ENCODE measurements at regions not wholly inside any gene's neighbourhood (a gene's known extent, or its start where the extent isn't known, plus 50 kb on each side); places are given as distances from the start of the nearest gene placed in this dataset.
"Not testable (repeated sequence)": the region's sequence is repeated elsewhere in the genome, so short reads cannot be mapped to it uniquely, and the experiment has no call there.

- not testable (repeated sequence) for H3K79me1 ChIP-seq (replicated peaks; ENCODE audit: low read length, poor library complexity, severe bottlenecking); H2BK120ac ChIP-seq (ENCODE audit: low read depth, low read length); H3K27ac ChIP-seq (ENCODE audit: low read length, poor library complexity, severe bottlenecking); H3K4me2 ChIP-seq (ENCODE audit: low read length, poor library complexity, severe bottlenecking); H3K4me1 ChIP-seq (ENCODE audit: control insufficient read depth, insufficient read depth, low read depth, low read length); H2BK5ac ChIP-seq (ENCODE audit: low read depth, low read length, poor library complexity, severe bottlenecking); H2AFZ ChIP-seq (ENCODE audit: low read depth, low read length); H3K14ac ChIP-seq (ENCODE audit: low read length in 2 of 2); H2BK15ac ChIP-seq (ENCODE audit: low read depth, poor library complexity, severe bottlenecking); H3K18ac ChIP-seq (ENCODE audit: low read depth in 1 of 2, low read length in 2 of 2); H2BK12ac ChIP-seq (ENCODE audit: low read length in 2 of 2); H3K9me3 ChIP-seq (ENCODE audit: control insufficient read depth, low read length); H3K23ac ChIP-seq (ENCODE audit: low read length in 2 of 2); H3K4me3 ChIP-seq (ENCODE audit: insufficient read depth in 1 of 2, low read depth in 1 of 2, low read length in 2 of 2); H3K36me3 ChIP-seq (ENCODE audit: control insufficient read depth in 1 of 2, insufficient read depth in 2 of 2, low read depth in 1 of 2, low read length in 2 of 2); H4K91ac ChIP-seq (ENCODE audit: low read length); DNase-seq; H3K4ac ChIP-seq (ENCODE audit: low read depth in 1 of 2, low read length in 2 of 2); H3K9ac ChIP-seq (ENCODE audit: low read length); H3K27me3 ChIP-seq (ENCODE audit: control insufficient read depth in 1 of 2, insufficient read depth in 1 of 2, low read length in 2 of 2); H2AK5ac ChIP-seq (ENCODE audit: low read length, severe bottlenecking); H4K8ac ChIP-seq (ENCODE audit: low read length)
- 93% methylated on average over 13 of the region's 13 CpGs for WGBS
Measured at GRCh38 chr15:53923741-53924140, 54.5 kb upstream of the UNC13C start.

DNA sequence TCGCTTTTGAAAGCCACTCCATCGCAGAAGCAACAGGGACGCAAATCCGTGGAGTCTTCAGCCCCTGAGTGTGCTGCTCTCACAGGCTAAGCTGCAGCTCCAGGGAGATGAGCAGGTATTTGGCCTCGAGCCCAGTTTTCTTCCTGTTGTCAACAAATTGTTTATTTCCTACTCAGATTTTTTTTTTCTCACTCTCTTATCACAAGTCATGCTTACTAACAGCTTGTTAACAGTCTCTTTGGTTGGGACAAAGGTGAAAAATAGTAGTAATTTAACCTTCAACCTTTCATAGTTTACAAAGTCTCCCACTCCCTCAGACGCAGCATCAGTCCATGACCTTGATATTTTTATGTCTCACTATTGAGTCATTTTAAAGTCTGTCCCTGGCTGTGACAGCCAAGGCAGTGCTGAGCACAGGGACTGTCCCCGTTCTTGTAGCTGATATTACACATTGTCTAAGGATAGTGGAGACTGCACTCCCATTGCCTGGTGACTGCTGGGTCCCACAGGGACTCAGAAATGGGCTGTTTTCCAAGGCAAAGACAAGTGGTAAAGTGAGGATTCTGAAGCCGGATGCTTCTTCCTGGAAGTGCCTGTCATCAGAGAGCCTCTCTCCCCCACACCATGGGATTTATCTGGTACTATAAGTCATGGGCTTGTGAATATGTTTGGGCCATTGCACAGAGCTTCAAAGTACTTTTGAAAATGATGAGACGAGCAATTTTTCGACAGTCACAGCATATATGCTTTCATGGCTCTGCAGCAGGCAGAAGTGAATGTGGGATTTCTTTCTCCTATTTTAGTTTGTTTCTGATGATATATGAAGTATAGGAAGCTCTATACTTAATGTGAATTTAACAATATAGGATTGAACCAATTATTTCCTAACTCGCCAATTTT is 59.8 kb upstream of the UNC13C start:
- Histone ChIP-seq H3K23ac (ENCODE audit: low read length in 2 of 2) (no peak overlapping the region), H3K9ac (ENCODE audit: low read length) (no peak overlapping the region), H3K14ac (ENCODE audit: low read length in 2 of 2) (no peak overlapping the region), H3K4me1 (ENCODE audit: control insufficient read depth, insufficient read depth, low read depth, low read length) (no peaks in the 10 kb centered on the region), H3K18ac (ENCODE audit: low read depth in 1 of 2, low read length in 2 of 2) (no peak overlapping the region), H3K4me3 (ENCODE audit: insufficient read depth in 1 of 2, low read depth in 1 of 2, low read length in 2 of 2) (no peak overlapping the region), H4K91ac (ENCODE audit: low read length) (no peak overlapping the region), H2BK12ac (ENCODE audit: low read length in 2 of 2) (no peak overlapping the region), H3K36me3 (ENCODE audit: control insufficient read depth in 1 of 2, insufficient read depth in 2 of 2, low read depth in 1 of 2, low read length in 2 of 2) (no peaks in the 10 kb centered on the region), H4K8ac (ENCODE audit: low read length) (no peak overlapping the region), H2AFZ (ENCODE audit: low read depth, low read length) (no peak overlapping the region), H3K4ac (ENCODE audit: low read depth in 1 of 2, low read length in 2 of 2) (no peak overlapping the region), H2BK5ac (ENCODE audit: low read depth, low read length, poor library complexity, severe bottlenecking) (no peak overlapping the region), H2BK120ac (ENCODE audit: low read depth, low read length) (no peak overlapping the region), H2AK5ac (ENCODE audit: low read length, severe bottlenecking) (no peak overlapping the region), H3K9me3 (ENCODE audit: control insufficient read depth, low read length) (no peaks in the 10 kb centered on the region), H3K79me1 (replicated peaks; ENCODE audit: low read length, poor library complexity, severe bottlenecking) (no peaks in the 10 kb centered on the region), H2BK15ac (ENCODE audit: low read depth, poor library complexity, severe bottlenecking) (no peak overlapping the region), H3K27ac (ENCODE audit: low read length, poor library complexity, severe bottlenecking) (no peak overlapping the region), H3K4me2 (ENCODE audit: low read length, poor library complexity, severe bottlenecking) (no peak overlapping the region), H3K27me3 (ENCODE audit: control insufficient read depth in 1 of 2, insufficient read depth in 1 of 2, low read length in 2 of 2) (no peaks in the 10 kb centered on the region)
- DNase-seq, result no peak
- 48% methylated on average over 9 of the region's 11 CpGs for WGBS

- Histone ChIP-seq H3K79me1 (replicated peaks; ENCODE audit: low read length, poor library complexity, severe bottlenecking) (no peaks in the 10 kb centered on the region), H2BK12ac (ENCODE audit: low read length in 2 of 2) (no peak overlapping the region), H3K4me1 (ENCODE audit: control insufficient read depth, insufficient read depth, low read depth, low read length) (no peaks in the 10 kb centered on the region), H2AK5ac (ENCODE audit: low read length, severe bottlenecking) (no peak overlapping the region), H2BK15ac (ENCODE audit: low read depth, poor library complexity, severe bottlenecking) (no peak overlapping the region), H3K14ac (ENCODE audit: low read length in 2 of 2) (no peak overlapping the region), H2AFZ (ENCODE audit: low read depth, low read length) (no peak overlapping the region), H3K27ac (ENCODE audit: low read length, poor library complexity, severe bottlenecking) (no peak overlapping the region), H3K18ac (ENCODE audit: low read depth in 1 of 2, low read length in 2 of 2) (no peak overlapping the region), H2BK5ac (ENCODE audit: low read depth, low read length, poor library complexity, severe bottlenecking) (no peak overlapping the region), H3K9ac (ENCODE audit: low read length) (no peak overlapping the region), H3K4ac (ENCODE audit: low read depth in 1 of 2, low read length in 2 of 2) (no peak overlapping the region), H3K36me3 (ENCODE audit: control insufficient read depth in 1 of 2, insufficient read depth in 2 of 2, low read depth in 1 of 2, low read length in 2 of 2) (no peaks in the 10 kb centered on the region), H3K9me3 (ENCODE audit: control insufficient read depth, low read length) (no peaks in the 10 kb centered on the region), H3K4me3 (ENCODE audit: insufficient read depth in 1 of 2, low read depth in 1 of 2, low read length in 2 of 2) (no peak overlapping the region), H3K23ac (ENCODE audit: low read length in 2 of 2) (no peak overlapping the region), H4K8ac (ENCODE audit: low read length) (no peak overlapping the region), H2BK120ac (ENCODE audit: low read depth, low read length) (no peak overlapping the region), H3K4me2 (ENCODE audit: low read length, poor library complexity, severe bottlenecking) (no peak overlapping the region), H3K27me3 (ENCODE audit: control insufficient read depth in 1 of 2, insufficient read depth in 1 of 2, low read length in 2 of 2) (no peaks in the 10 kb centered on the region), H4K91ac (ENCODE audit: low read length) (no peak overlapping the region)
- 68% methylated on average over 2 of the region's 2 CpGs for WGBS
- DNase-seq, result no peak
Measured at GRCh38 chr15:53917109-53917508, 61.1 kb upstream of the UNC13C start.

GRCh38 chr15:53911431-53911830 is 66.8 kb upstream of the UNC13C start:
- Histone ChIP-seq H3K23ac (ENCODE audit: low read length in 2 of 2) (no peak overlapping the region), H2AK5ac (ENCODE audit: low read length, severe bottlenecking) (no peak overlapping the region), H2AFZ (ENCODE audit: low read depth, low read length) (no peak overlapping the region), H3K36me3 (ENCODE audit: control insufficient read depth in 1 of 2, insufficient read depth in 2 of 2, low read depth in 1 of 2, low read length in 2 of 2) (no peaks in the 10 kb centered on the region), H4K91ac (ENCODE audit: low read length) (no peak overlapping the region), H3K4me2 (ENCODE audit: low read length, poor library complexity, severe bottlenecking) (no peak overlapping the region), H3K4ac (ENCODE audit: low read depth in 1 of 2, low read length in 2 of 2) (no peak overlapping the region), H3K27ac (ENCODE audit: low read length, poor library complexity, severe bottlenecking) (no peak overlapping the region), H2BK5ac (ENCODE audit: low read depth, low read length, poor library complexity, severe bottlenecking) (no peak overlapping the region), H3K14ac (ENCODE audit: low read length in 2 of 2) (no peak overlapping the region), H3K9me3 (ENCODE audit: control insufficient read depth, low read length) (no peaks in the 10 kb centered on the region), H3K18ac (ENCODE audit: low read depth in 1 of 2, low read length in 2 of 2) (no peak overlapping the region), H3K79me1 (replicated peaks; ENCODE audit: low read length, poor library complexity, severe bottlenecking) (no peaks in the 10 kb centered on the region), H2BK12ac (ENCODE audit: low read length in 2 of 2) (no peak overlapping the region), H3K27me3 (ENCODE audit: control insufficient read depth in 1 of 2, insufficient read depth in 1 of 2, low read length in 2 of 2) (no peaks in the 10 kb centered on the region), H3K4me1 (ENCODE audit: control insufficient read depth, insufficient read depth, low read depth, low read length) (peaks cover 3% of the 10 kb centered on the region), H2BK120ac (ENCODE audit: low read depth, low read length) (no peak overlapping the region), H2BK15ac (ENCODE audit: low read depth, poor library complexity, severe bottlenecking) (no peak overlapping the region), H3K4me3 (ENCODE audit: insufficient read depth in 1 of 2, low read depth in 1 of 2, low read length in 2 of 2) (no peak overlapping the region), H3K9ac (ENCODE audit: low read length) (no peak overlapping the region), H4K8ac (ENCODE audit: low read length) (no peak overlapping the region)
- DNase-seq, result no peak
- WGBS, result 78% methylated on average over 10 of the region's 10 CpGs

Measured in mesenchymal stem cell (in vitro differentiated cells and primary cell).